ENCODE measurements at regions not wholly inside any gene's neighbourhood (a gene's known extent, or its start where the extent isn't known, plus 50 kb on each side); places are given as distances from the start of the nearest gene placed in this dataset.

DNA sequence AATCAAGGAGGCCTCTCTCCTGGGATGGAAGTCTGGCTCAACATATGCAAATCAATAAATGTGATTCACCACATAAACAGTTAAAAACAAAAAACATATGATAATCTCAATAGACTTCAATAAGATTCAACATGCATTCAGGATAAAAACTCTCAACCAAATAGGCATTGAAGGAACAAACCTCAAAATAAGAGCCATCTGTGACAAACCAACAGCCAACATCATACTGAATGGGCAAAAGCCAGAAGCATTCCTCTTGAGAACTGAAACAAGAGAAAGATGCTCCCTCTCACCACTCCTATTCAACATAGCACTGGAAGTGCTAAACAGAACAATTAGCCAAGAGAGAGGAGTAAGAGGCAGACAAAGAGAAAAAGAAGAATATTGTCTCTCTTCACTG lies 54.0 kb upstream of the SEZ6L start:
- TF ChIP-seq CTCF (IDR thresholded peaks at IDR 0.05) = no peak
- TF ChIP-seq POLR2A (IDR thresholded peaks at IDR 0.05) = no peak
